Putamen (tissue), 1 donor: ENCODE measurements at regions not wholly inside any gene's neighbourhood (a gene's known extent, or its start where the extent isn't known, plus 50 kb on each side); places are given as distances from the start of the nearest gene placed in this dataset.

ENCODE experiments used
- DNase-seq: peaks from one replicate; pipeline ENCODE4 v3.0.0-alpha.2; 2016; ENCODE audit warnings: low spot score

DNA sequence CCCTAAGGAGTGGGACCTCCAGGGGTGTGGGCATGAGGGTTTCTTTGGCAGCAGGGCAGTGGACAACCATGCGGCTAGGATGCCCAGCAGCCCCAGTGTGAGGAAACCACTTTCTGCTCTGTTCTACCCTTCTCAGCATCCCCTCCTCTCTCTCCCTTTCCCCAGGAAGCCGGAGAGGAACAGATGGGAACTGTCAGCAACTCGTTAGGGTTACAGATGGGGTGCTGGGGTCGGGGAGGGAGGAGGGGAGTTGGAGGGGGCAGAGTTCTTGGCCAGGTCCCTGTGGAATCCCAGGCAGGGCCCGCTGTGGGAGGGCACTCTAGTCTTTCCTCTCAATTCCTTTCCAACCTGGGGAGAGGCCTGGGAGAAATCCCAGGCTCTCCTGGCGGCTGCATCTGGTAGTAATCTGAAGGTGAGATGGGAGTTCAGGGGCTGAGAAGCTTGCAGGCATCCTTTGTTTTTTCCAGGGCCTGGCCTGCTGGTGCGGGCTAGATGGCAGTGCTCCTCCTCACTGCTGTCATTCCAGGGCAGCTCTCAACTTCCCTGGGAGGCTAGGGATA is 93.9 kb upstream of the CSF3R start:
- DNase-seq, result no peak

GRCh38 chr1:36576118-36576517 is 93.4 kb upstream of the CSF3R start:
- DNase-seq, result no peak

DNA sequence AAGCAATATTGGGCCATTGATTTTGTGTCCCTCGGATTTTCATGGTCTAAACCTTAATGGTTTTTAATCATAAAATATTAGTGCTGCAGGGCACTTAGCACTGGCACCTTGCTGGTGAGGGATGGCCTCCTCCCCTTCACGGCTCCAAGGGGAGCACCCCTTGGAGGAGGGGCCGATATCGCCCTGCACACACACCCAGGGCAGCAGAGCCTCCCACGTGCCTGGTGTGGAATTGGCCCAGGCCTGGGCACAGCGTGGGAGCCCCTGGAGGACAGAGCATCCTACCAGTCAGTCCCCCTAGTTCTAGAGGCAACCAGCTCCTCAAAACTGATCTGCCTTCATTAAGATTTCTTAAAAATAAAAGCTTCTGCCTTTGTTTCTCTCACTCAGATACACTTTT is 90.7 kb upstream of the CSF3R start:
- DNase-seq, result no peak

GRCh38 chr1:36572906-36573305 is 90.2 kb upstream of the CSF3R start:
- no peak for DNase-seq

DNA sequence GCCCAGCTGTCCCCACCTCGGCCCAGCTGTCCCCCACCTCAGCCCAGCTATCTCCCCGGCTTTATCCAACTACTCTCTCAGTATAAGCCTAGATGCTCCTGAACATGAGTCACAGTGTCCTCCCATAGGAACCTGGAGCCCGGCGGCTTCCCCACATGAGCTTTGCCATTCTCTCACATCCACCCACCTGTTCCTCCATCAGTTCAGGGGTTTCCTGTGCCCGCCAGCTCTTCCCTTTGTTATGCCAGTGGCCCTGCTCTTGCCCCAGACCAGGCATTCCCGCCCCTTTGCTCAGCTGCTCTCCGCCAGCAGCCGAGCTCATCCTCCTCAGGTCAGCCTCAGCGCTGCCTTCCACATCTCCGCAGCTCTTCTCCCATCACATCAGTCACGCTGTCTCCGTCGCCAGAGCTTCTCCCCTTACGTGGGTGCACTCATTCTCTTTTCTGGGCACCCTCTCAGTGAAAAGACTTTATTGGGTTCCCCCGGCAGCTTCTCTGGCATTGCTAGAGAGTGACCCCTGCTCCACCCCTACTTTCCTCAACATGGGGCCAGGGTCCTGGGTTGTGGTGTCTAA is 89.5 kb upstream of the CSF3R start:
- DNase-seq, result no peak

GRCh38 chr1:36571106-36571505 is 88.4 kb upstream of the CSF3R start:
- no peak for DNase-seq

DNA sequence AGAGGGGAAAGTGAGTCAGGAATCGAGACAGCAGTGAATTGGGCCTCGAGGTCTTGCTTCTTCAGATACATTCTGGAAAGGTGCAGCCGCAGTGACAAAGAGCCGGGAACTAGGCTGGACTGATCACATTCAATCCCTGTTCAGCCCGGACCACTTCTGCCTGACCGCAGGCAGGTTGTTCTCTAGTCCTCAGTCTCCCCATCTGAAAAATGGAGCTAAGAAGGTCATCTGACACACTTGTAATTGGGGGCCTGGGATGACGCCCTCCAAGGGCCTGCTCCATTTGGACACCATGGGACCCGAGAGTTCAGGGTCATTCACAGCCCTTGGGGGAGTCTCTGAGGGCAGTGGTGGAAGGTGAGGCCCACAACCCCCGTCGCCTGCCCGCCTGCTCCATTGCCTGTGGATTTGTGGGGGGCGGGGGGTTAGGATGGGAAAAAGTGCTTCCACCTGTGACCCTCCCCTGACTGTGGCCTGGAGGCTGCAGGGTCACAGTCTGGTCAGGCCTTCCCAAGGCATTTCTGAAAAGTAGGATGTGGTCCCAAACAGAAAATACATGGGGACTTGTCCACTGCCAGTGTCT is 87.9 kb upstream of the CSF3R start:
- no peak for DNase-seq

GRCh38 chr1:36570006-36570405 is 87.3 kb upstream of the CSF3R start:
- no peak for DNase-seq

DNA sequence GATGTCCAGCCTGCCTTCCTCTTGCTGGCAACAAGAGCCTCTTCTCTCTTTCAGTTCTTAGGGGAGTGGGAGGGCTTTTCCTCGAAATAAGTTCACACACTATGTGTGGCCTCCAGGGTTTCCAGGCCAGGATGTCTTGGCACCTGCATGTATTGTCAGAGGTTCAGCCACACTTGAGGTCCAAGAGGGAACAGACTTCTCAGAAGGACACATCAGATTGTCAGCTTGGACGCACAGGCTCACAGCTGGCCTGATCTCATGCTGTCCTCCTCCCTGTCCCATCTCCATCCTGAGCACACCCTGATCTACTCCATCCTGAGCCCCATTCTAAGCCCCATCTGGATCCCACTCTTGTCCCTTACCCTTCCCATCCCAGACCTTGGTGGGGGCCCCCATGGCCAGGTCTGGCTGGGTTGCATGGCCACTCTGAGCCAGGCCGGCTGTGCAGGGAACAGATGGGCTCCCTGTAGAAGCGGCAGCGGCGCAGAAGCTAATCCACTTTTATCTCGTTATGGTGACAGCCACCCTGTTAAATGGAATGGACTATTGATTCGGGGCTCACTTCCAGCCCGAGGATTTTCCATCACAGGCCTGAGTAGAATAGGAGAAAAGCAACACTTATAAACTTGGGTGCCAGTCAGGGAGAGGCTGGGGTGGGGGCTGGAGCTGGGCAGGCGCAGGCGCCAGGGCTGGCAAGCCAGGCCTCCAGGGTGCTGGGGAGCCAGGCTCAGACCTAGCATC is 85.1 kb upstream of the CSF3R start:
- no peak for DNase-seq

- DNase-seq, result no peak
Measured at GRCh38 chr1:36565576-36566501, 83.1 kb upstream of the CSF3R start.

DNA sequence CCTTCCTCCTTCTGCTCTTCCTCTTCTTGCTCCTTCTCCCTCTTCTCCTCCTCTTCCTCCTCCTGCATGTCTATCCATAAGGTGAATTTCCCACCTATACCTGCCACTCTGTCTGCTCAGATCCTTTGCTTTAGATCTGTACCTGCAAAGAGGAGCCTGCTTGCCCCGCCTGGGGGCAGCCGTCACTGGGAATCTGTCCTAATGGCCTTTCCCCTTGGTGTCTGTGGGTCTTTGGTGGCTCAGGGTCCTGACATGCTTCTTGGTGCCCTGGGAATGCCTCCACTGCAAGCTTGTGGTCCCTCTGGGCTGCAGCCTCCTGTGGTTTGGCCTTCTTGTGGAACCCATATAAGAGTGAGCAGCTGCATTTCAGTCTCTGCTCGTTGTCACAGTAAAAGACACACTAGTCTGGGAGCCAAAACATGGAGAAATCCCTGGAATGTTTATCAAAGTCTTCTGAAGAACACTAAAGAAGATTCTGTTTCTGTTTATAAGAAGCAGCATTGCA is 79.5 kb upstream of the CSF3R start:
- no peak for DNase-seq

DNA sequence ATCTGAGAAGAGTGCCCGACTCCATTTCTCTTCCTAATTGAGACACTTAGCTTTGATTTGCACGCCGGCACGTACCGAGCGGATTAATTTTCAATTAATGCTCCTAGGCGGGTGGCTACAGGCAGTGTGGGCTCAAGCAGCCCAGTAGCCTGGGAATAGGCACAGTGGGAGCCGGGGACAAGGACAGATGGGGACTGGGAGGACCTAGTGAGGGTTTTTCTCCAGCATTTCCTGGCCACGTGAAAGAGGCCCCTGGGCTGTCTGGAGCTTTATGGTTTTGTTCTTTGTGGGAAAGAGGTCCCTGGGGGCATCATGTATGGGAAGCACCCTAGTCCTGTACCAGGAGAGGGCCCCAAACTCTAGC is 78.6 kb upstream of the CSF3R start:
- DNase-seq, result no peak

- DNase-seq, result no peak
Measured at GRCh38 chr1:36560621-36561360, 78.1 kb upstream of the CSF3R start.

DNA sequence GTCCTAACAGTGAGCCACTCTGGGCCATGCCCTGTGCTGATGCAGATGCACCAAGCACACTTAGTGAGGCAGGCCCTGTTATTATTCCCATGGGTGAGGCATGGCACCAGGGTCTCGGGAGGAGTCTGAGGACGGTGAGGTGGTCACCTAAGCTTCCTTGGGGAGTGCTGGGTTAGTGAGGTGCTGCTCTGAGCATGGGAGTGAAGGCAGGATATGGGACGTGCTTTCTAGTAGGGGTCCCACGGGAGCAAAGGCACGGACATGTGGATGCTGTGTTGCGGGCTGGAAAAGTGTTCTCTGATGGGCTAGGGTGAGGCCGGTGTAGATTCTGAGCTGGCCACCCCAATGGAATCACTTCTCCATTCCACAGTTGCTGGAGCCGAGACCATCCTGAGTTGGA is 77.5 kb upstream of the CSF3R start:
- no peak for DNase-seq

- no peak for DNase-seq
Measured at GRCh38 chr1:36559061-36559460, 76.3 kb upstream of the CSF3R start.

DNA sequence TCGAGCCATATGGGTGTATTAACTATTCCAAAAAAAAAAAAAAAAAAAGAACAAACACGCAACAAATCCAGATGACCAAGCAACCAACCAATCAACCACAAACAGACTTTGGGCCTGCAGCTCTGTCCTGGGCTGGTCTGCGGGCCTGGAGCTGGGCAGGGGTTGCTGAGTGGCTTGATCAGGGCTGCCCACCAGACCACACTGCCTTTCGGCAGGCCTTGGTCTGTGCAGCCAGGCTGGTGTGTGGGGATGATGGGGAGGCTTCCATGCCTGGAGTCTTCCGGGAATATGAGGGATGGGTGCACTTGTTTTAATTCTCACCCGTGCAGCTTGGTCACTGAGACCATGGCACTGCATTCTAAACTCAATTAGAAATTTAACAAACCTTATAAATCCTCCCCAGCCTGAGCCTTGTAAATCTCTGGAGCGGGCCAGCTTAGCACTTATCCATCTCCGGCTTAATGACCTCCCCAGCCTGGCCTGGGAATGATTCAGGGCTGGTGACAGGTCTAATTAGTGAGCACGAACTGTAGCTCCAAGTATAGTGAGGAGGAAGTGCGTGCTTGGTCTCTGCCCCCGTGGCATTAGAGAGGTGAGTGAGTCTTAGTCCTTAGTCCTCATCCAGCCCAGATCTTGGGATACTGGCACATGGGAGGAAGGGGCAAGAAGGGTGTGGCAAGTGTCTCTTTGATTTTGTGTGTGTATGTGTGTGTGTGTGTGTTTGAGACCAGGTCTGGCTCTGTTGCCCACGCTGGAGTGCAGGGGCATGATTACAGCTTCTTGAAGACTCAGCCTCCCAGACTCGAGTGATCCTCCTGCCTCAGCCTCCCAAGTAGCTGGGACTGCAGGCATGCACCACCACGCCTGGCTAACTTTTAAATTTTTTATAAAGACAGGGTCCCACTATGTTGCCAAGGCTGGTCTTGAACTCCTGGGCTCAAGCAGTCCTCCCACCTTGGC is 74.6 kb upstream of the CSF3R start:
- no peak for DNase-seq

DNA sequence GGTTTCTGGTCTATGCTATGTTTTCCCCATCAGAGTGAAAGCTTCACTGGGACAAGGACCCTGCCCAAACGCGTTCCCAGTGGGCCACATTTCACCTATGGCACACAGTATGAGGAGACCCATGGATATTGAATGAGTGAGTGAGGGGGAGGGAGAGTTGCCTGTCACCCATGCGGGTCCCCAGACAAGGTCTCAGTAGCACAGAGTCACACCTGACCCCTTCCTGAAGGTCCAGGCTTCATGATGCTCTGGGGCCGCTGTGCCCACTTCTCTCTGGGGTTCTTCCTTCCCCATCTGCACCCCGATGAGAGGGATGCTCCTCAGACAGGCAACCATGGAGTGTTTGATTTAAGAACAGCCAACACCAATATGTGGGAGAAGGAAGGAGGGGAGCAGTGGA is 72.3 kb upstream of the CSF3R start:
- no peak for DNase-seq

GRCh38 chr1:36554323-36554628 is 71.6 kb upstream of the CSF3R start:
- DNase-seq, result no peak

GRCh38 chr1:36553591-36554322 is 71.0 kb upstream of the CSF3R start:
- peak; percentile 17 for DNase-seq
